ENCODE measurements at regions not wholly inside any gene's neighbourhood (a gene's known extent, or its start where the extent isn't known, plus 50 kb on each side); places are given as distances from the start of the nearest gene placed in this dataset.

DNA sequence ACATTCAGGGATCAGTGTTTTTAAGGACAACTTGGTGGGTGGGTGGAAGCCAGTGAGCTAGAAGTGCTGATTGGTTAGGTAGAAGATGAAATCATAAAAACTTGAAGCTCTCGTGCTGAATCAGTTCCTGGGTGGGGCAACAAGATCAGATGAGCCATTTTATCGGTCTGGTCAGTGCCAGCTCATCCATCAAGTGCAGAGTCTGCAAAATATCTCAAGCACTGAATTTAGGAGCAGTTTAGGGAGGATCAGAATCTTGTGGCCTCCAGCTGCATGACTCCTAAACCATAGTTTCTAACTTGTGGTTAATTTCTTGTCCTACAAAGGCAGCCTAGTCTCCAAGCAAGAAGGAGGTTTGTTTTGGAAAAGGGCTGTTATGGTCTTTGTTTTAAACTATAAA is 166.4 kb downstream of the FAM170A start (continued):
- TF ChIP-seq, protein P1, sequence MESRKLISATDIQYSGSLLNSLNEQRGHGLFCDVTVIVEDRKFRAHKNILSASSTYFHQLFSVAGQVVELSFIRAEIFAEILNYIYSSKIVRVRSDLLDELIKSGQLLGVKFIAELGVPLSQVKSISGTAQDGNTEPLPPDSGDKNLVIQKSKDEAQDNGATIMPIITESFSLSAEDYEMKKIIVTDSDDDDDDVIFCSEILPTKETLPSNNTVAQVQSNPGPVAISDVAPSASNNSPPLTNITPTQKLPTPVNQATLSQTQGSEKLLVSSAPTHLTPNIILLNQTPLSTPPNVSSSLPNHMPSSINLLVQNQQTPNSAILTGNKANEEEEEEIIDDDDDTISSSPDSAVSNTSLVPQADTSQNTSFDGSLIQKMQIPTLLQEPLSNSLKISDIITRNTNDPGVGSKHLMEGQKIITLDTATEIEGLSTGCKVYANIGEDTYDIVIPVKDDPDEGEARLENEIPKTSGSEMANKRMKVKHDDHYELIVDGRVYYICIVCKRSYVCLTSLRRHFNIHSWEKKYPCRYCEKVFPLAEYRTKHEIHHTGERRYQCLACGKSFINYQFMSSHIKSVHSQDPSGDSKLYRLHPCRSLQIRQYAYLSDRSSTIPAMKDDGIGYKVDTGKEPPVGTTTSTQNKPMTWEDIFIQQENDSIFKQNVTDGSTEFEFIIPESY (IDR thresholded peaks at IDR 0.05; ENCODE audit: borderline replicate concordance, low read depth): no peak
- TF ChIP-seq NRF1 (IDR thresholded peaks at IDR 0.05; ENCODE audit: low read depth, low read length) (no peak), FOXJ3 (CRISPR knock-in tag; IDR thresholded peaks at IDR 0.05) (no peak), TCF12 (IDR thresholded peaks at IDR 0.05) (no peak), SIN3A (IDR thresholded peaks at IDR 0.05; ENCODE audit: borderline replicate concordance, low read depth, low read length) (no peak)

DNA sequence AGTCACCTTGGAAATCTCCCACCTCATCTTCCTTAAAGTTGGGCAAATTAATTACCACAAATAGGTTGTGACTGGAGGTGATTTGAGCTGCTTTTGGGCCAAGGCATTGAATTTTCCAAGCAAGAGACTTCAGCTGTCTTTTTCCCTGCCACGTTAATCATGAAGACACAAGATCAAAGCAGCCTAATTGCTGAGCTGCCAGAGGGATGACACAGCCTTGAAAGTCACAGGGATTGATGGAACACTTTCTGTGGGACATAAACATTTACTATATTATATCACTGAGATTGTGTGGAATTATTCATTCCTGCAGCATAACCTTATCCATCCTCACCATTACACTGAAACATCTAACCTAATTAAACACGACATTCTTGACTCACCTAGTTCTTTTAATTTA is 172.2 kb downstream of the FAM170A start:
- no peaks in the 10 kb centered on the region for H3K9me3 ChIP-seq
- DNase-seq: no peak
- POLR2A ChIA-PET: no interaction called here
- TF ChIP-seq, protein P2, sequence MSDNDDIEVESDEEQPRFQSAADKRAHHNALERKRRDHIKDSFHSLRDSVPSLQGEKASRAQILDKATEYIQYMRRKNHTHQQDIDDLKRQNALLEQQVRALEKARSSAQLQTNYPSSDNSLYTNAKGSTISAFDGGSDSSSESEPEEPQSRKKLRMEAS (IDR thresholded peaks at IDR 0.05; ENCODE audit: low read depth): no peak
- TF ChIP-seq, protein P1 (IDR thresholded peaks at IDR 0.05; ENCODE audit: borderline replicate concordance, low read depth): no peak
- TF ChIP-seq YY1 (IDR thresholded peaks at IDR 0.05; ENCODE audit: low read depth) (no peak), TAF1 (IDR thresholded peaks at IDR 0.05; ENCODE audit: borderline replicate concordance, low read depth, low read length) (no peak), GATA2 (CRISPR knock-in tag; IDR thresholded peaks at IDR 0.05) (no peak), JUND (IDR thresholded peaks at IDR 0.05) (no peak), POLR2AphosphoS5 (IDR thresholded peaks at IDR 0.05; ENCODE audit: low read depth, low read length) (no peak), EZH2phosphoT487 (IDR thresholded peaks at IDR 0.05; ENCODE audit: borderline replicate concordance, low read depth) (no peak), FOSL2 (IDR thresholded peaks at IDR 0.05; ENCODE audit: borderline replicate concordance, low read depth) (no peak), GABPA (IDR thresholded peaks at IDR 0.05; ENCODE audit: low read depth) (no peak)
- TF ChIP-seq, protein P3, sequence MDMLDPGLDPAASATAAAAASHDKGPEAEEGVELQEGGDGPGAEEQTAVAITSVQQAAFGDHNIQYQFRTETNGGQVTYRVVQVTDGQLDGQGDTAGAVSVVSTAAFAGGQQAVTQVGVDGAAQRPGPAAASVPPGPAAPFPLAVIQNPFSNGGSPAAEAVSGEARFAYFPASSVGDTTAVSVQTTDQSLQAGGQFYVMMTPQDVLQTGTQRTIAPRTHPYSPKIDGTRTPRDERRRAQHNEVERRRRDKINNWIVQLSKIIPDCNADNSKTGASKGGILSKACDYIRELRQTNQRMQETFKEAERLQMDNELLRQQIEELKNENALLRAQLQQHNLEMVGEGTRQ (IDR thresholded peaks at IDR 0.05; ENCODE audit: borderline replicate concordance, low read depth, low read length): no peak
- TF ChIP-seq, protein P4, sequence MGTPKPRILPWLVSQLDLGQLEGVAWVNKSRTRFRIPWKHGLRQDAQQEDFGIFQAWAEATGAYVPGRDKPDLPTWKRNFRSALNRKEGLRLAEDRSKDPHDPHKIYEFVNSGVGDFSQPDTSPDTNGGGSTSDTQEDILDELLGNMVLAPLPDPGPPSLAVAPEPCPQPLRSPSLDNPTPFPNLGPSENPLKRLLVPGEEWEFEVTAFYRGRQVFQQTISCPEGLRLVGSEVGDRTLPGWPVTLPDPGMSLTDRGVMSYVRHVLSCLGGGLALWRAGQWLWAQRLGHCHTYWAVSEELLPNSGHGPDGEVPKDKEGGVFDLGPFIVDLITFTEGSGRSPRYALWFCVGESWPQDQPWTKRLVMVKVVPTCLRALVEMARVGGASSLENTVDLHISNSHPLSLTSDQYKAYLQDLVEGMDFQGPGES (IDR thresholded peaks at IDR 0.05; ENCODE audit: low read depth, low read length): no peak
- TF ChIP-seq, protein P5, sequence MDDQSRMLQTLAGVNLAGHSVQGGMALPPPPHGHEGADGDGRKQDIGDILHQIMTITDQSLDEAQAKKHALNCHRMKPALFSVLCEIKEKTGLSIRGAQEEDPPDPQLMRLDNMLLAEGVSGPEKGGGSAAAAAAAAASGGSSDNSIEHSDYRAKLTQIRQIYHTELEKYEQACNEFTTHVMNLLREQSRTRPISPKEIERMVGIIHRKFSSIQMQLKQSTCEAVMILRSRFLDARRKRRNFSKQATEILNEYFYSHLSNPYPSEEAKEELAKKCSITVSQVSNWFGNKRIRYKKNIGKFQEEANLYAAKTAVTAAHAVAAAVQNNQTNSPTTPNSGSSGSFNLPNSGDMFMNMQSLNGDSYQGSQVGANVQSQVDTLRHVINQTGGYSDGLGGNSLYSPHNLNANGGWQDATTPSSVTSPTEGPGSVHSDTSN (IDR thresholded peaks at IDR 0.05): no peak
- TF ChIP-seq, protein P6, sequence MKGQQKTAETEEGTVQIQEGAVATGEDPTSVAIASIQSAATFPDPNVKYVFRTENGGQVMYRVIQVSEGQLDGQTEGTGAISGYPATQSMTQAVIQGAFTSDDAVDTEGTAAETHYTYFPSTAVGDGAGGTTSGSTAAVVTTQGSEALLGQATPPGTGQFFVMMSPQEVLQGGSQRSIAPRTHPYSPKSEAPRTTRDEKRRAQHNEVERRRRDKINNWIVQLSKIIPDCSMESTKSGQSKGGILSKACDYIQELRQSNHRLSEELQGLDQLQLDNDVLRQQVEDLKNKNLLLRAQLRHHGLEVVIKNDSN (IDR thresholded peaks at IDR 0.05; ENCODE audit: borderline replicate concordance, low read depth): no peak
- no peak overlapping the region for H3K9ac ChIP-seq
- no peaks in the 10 kb centered on the region for H3K9me2 ChIP-seq
- no peaks in the 10 kb centered on the region for H4K20me1 ChIP-seq (ENCODE audit: insufficient read depth)
- H3K27ac ChIP-seq (ENCODE audit: low read depth in 2 of 2, low read length in 1 of 2): no peak overlapping the region
- 46% methylated on average over 2 of the region's 2 CpGs for WGBS (ENCODE audit: low lambda C conversion rate)
- H3K36me3 ChIP-seq (replicated peaks in 1 of 2; ENCODE audit: control insufficient read depth in 1 of 2, insufficient read depth in 2 of 2, low read length in 1 of 2): no peaks in the 10 kb centered on the region
- no peaks in the 10 kb centered on the region for H3K4me1 ChIP-seq (ENCODE audit: control insufficient read depth in 1 of 2, insufficient read depth in 2 of 2, low read depth in 1 of 2, low read length in 1 of 2)
- H2AFZ ChIP-seq (ENCODE audit: low read depth): no peak overlapping the region
- CTCF ChIA-PET: no interaction called here
- H3K4me3 ChIP-seq (ENCODE audit: low read depth in 2 of 2, low read length in 1 of 2): no peak overlapping the region
- H3K27me3 ChIP-seq (ENCODE audit: insufficient read depth): no peaks in the 10 kb centered on the region
- H3F3A ChIP-seq (replicated peaks; ENCODE audit: insufficient read depth): no peaks in the 10 kb centered on the region
- H3K4me2 ChIP-seq: no peak overlapping the region
- H3K79me2 ChIP-seq (ENCODE audit: insufficient read depth): no peaks in the 10 kb centered on the region
